Panc1 (cell line): ENCODE measurements at regions not wholly inside any gene's neighbourhood (a gene's known extent, or its start where the extent isn't known, plus 50 kb on each side); places are given as distances from the start of the nearest gene placed in this dataset.

Source experiments
- ATAC-seq: fragments of 200-7000 bp; cut with Tn5 transposase; 2 replicates; pipeline ENCODE4 v1.9.1; 2020; ENCODE audit warnings: mild to moderate bottlenecking, moderate library complexity
- BruUV-seq: library from RNA; stranded (reverse); fragments of 400-500 nt; replicated peaks from 2 replicates; lab custom pipeline; 2021; lab: Mats Ljungman, UMichigan
- CTCF ChIA-PET: fragments of 300-600 bp; sonication (Branson Sonifier 250); formaldehyde crosslinking; loops from one replicate; lab custom pipeline; 2022; ENCODE audit warnings: antibody characterized with exemption; lab: Charles Lee
- POLR2A ChIA-PET: fragments of 300-600 bp; sonication (Branson Sonifier 250); formaldehyde crosslinking; loops from one replicate; lab custom pipeline; 2022; ENCODE audit warnings: antibody characterized with exemption; lab: Charles Lee
- DNase-seq: peaks from one replicate; pipeline ENCODE4 v3.0.0-alpha.2; 2010; ENCODE audit warnings: low read depth, low spot score
- H3K27ac ChIP-seq: 2 replicates; pipeline ENCODE4 v1.5.1; 2011; ENCODE audit warnings: mild to moderate bottlenecking, low read length, inconsistent platforms
- H3K27me3 ChIP-seq: fragments of 200-500 bp; sonication (Bioruptor generic); 2 replicates; pipeline ENCODE4 v1.6.0; 2014; ENCODE audit warnings: low read length, inconsistent platforms; ENCODE audit not compliant: control insufficient read depth, insufficient read depth
- H3K36me3 ChIP-seq: fragments of 200-500 bp; sonication (Bioruptor generic); 2 replicates; pipeline ENCODE4 v1.5.1; 2014; ENCODE audit warnings: inconsistent platforms, mild to moderate bottlenecking, low read length, moderate library complexity; ENCODE audit not compliant: control insufficient read depth, insufficient read depth
- H3K4me1 ChIP-seq: 2 replicates; pipeline ENCODE4 v1.5.1; 2011; ENCODE audit warnings: inconsistent platforms, mild to moderate bottlenecking, low read length, moderate library complexity; ENCODE audit not compliant: control insufficient read depth, insufficient read depth
- H3K4me3 ChIP-seq, 2 experiments: 2 replicates each; pipeline ENCODE4 v1.5.1; 2011 to 2012; ENCODE audit warnings: low read depth in 2 of 2, low read length in 2 of 2, mild to moderate bottlenecking in 2 of 2, inconsistent platforms in 1 of 2, moderate library complexity in 1 of 2
- H3K9me3 ChIP-seq: fragments of 200-500 bp; sonication (Bioruptor generic); 2 replicates; pipeline ENCODE4 v1.5.1; 2014; ENCODE audit warnings: low read depth, mild to moderate bottlenecking, inconsistent platforms, low read length, moderate library complexity; ENCODE audit not compliant: control insufficient read depth, insufficient read depth
- CTCF ChIP-seq: fragments of 450-650 bp; IDR thresholded peaks from 2 replicates; pipeline ENCODE4 v1.5.1; 2017; ENCODE audit warnings: mild to moderate bottlenecking
- POLR2AphosphoS5 ChIP-seq: IDR thresholded peaks from 2 replicates; pipeline ENCODE4 v1.6.1; 2012; ENCODE audit warnings: mild to moderate bottlenecking, low read depth, low read length, moderate library complexity
- REST ChIP-seq, 2 experiments: IDR thresholded peaks; 2 replicates each; pipeline ENCODE4 v1.6.1; 2011 to 2012; ENCODE audit warnings: low read depth in 2 of 2, control low read depth in 1 of 2, low read length in 1 of 2, mild to moderate bottlenecking in 1 of 2, moderate library complexity in 1 of 2; ENCODE audit not compliant: insufficient read depth in 1 of 2
- SIN3A ChIP-seq: IDR thresholded peaks from 2 replicates; pipeline ENCODE4 v1.6.1; 2012; ENCODE audit warnings: low read depth, mild to moderate bottlenecking, low read length, moderate library complexity, borderline replicate concordance; ENCODE audit not compliant: insufficient read depth
- TCF7L2 ChIP-seq: IDR thresholded peaks from 2 replicates; pipeline ENCODE4 v1.6.1; 2011; ENCODE audit warnings: mild to moderate bottlenecking, low read depth, low read length, inconsistent platforms
- in situ Hi-C: cut with HindIII; loops from 2 replicates; pipeline ENCODE4 v1.10.0; 2016; ENCODE audit warnings: low sequenced_read_pairs, low pct_unique_long_range_greater_than_20kb
- intact Hi-C: fragments of 100-400 bp; cut with micrococcal nuclease; formaldehyde crosslinking; loops from one replicate; pipeline ENCODE4 v1.10.0; 2022; ENCODE audit not compliant: unreplicated experiment

DNA sequence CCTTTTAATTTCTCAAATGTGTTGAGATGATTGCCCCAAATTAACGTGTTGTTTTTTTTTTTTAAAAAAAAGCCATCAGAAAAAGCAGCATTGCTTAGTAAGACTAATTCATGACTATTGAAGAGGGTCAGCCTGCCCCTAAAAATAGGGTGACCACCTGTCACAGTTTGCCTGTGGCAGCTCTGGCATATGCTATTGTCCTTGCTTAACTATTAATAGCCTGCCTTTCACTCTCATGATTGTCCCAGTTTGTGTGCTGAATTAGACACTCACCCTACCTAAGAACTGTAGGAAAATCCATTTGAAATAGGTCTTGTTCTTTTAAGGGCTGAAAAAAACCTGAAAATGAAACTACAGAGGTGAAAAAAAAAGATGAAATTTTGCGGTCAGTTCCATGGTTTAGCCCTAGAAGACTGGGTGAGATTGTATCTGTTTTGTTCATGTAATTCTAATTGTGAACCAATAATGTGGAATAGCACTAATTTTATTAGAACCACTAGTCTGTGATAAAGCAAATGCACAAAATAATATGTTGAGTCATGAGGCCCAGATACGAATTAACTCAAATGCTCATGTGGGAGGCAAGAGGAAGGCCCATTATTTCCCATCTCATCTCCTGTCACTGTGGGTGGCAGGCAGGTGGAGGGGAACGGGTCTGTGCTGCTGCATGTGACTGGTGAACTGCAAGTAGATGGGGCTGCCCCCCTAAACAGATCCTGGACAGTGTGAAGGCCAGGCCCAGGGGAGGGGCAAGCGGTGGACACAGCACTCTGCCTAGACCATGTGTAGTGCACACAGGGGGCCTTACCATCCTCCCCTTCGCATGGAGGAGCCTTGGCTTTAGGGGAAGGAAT, 265.4 kb upstream of the NFE2L3 start:
- no peak; the same call in 1 of the 2 replicates for ATAC-seq
- Histone ChIP-seq H3K4me3 (no peak overlapping the region), H3K4me1 (0 out of 2 replicates have a peak, but pooled peaks cover 4% of the 10 kb centered on the region), H3K36me3 (no peaks in the 10 kb centered on the region), H3K27me3 (peaks cover 25% of the 10 kb centered on the region), H3K27ac (no peak overlapping the region), H3K9me3 (no peaks in the 10 kb centered on the region)
- no peak for TF ChIP-seq CTCF
- no peak for TF ChIP-seq POLR2AphosphoS5
- TF ChIP-seq TCF7L2 = no peak
- TF ChIP-seq SIN3A = no peak
- TF ChIP-seq REST (IDR thresholded peaks at IDR 0.05; ENCODE audit: insufficient read depth in 1 of 2, low read depth in 2 of 2, low read length in 1 of 2) = no peak
- POLR2A ChIA-PET = no interaction called here
- in situ Hi-C loops = no loop called here
- DNase-seq = no peak
- intact Hi-C loops = no loop called here
- CTCF ChIA-PET = no interaction called here
- no TSS peak for BruUV-seq

DNA sequence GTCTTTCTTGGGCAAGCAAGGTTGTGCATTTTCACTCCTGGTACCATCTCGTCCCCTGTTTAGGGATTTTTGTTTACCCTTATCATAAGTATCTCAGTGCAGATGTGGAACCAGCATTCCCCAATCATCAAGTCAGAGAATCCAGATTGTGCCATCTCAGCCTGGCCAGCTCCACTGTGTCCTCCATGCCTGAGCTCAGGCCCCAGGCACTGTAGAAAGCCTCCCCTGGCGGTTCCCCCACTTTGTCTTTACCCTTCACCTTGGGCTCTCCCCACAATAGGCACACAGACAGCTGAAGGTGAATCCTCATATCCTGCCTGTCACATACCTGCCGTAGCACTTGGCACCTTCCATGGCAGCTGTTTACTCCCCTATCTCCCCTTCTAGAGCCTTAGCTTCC, 264.7 kb upstream of the NFE2L3 start:
- intact Hi-C loops = no loop called here
- H3K27ac ChIP-seq = no peak overlapping the region
- no peak for DNase-seq
- in situ Hi-C loops = no loop called here
- no peaks in the 10 kb centered on the region for H3K36me3 ChIP-seq
- ChIA-PET CTCF (no interaction called here), POLR2A (no interaction called here)
- H3K9me3 ChIP-seq = no peaks in the 10 kb centered on the region
- peaks cover 19% of the 10 kb centered on the region for H3K27me3 ChIP-seq
- 0 out of 2 replicates have a peak, but pooled peaks cover 4% of the 10 kb centered on the region for H3K4me1 ChIP-seq
- BruUV-seq = no TSS peak
- ATAC-seq = no peak
- no peak for TF ChIP-seq POLR2AphosphoS5
- no peak for TF ChIP-seq TCF7L2
- no peak overlapping the region for H3K4me3 ChIP-seq
